Neuronal stem cell (in vitro differentiated cells): ENCODE measurements at regions not wholly inside any gene's neighbourhood (a gene's known extent, or its start where the extent isn't known, plus 50 kb on each side); places are given as distances from the start of the nearest gene placed in this dataset.

Source experiments
- DNase-seq: peaks from one replicate; pipeline ENCODE4 v3.0.0-alpha.2; 2013; ENCODE audit warnings: low spot score
- H2AFZ ChIP-seq: one replicate; pipeline ENCODE4 v1.6.1; 2013; ENCODE audit warnings: mild to moderate bottlenecking, low read length, inconsistent platforms
- H2AK5ac ChIP-seq: 2 replicates; pipeline ENCODE4 v1.6.1; 2013; ENCODE audit warnings: low read depth, mild to moderate bottlenecking, inconsistent platforms, low read length, moderate library complexity, mixed read lengths
- H2BK120ac ChIP-seq: 2 replicates; pipeline ENCODE4 v1.6.1; 2013; ENCODE audit warnings: low read depth, mild to moderate bottlenecking, inconsistent platforms, low read length, moderate library complexity, mixed read lengths
- H2BK12ac ChIP-seq: one replicate; pipeline ENCODE4 v1.6.1; 2013; ENCODE audit warnings: low read length, inconsistent platforms
- H2BK15ac ChIP-seq: 2 replicates; pipeline ENCODE4 v1.6.1; 2013; ENCODE audit warnings: mild to moderate bottlenecking, low read length, inconsistent platforms, mixed read lengths
- H2BK5ac ChIP-seq: one replicate; pipeline ENCODE4 v1.6.1; 2013; ENCODE audit warnings: inconsistent platforms, mild to moderate bottlenecking, low read length, moderate library complexity
- H3K14ac ChIP-seq: one replicate; pipeline ENCODE4 v1.6.1; 2013; ENCODE audit warnings: low read length, inconsistent platforms
- H3K18ac ChIP-seq: 2 replicates; pipeline ENCODE4 v1.6.1; 2013; ENCODE audit warnings: low read length, inconsistent platforms
- H3K23ac ChIP-seq: 2 replicates; pipeline ENCODE4 v1.6.1; 2013; ENCODE audit warnings: low read depth, mild to moderate bottlenecking, mixed read lengths, low read length, inconsistent platforms; ENCODE audit not compliant: poor library complexity
- H3K27ac ChIP-seq: replicated peaks from 3 replicates; pipeline ENCODE4 v1.5.1; 2013; ENCODE audit warnings: low read length, inconsistent platforms
- H3K27me3 ChIP-seq, 3 experiments: 2 replicates each; pipeline ENCODE4 v1.6.1; 2013; ENCODE audit warnings: low read length in 3 of 3, mild to moderate bottlenecking in 2 of 3, inconsistent platforms in 1 of 3, low read depth in 1 of 3, mixed read lengths in 1 of 3, moderate library complexity in 1 of 3; ENCODE audit not compliant: control insufficient read depth in 3 of 3, insufficient read depth in 3 of 3
- H3K36me3 ChIP-seq, 2 donors: replicated peaks in 1 of 2; 2 replicates each; pipeline ENCODE4 v1.6.1; 2013; ENCODE audit warnings: low read length in 2 of 2; ENCODE audit not compliant: control insufficient read depth in 2 of 2, insufficient read depth in 2 of 2
- H3K4ac ChIP-seq: 2 replicates; pipeline ENCODE4 v1.6.1; 2013; ENCODE audit warnings: inconsistent platforms, mild to moderate bottlenecking, low read length, moderate library complexity
- H3K4me1 ChIP-seq, 2 donors: 1 replicate in 1 of 2; 2 replicates in 1 of 2; pipeline ENCODE4 v1.6.1; 2013; ENCODE audit warnings: low read length in 2 of 2, low read depth in 1 of 2; ENCODE audit not compliant: control insufficient read depth in 2 of 2, insufficient read depth in 1 of 2
- H3K4me2 ChIP-seq: one replicate; pipeline ENCODE4 v1.6.1; 2013; ENCODE audit warnings: mild to moderate bottlenecking, low read length, inconsistent platforms; ENCODE audit not compliant: insufficient read depth, poor library complexity, severe bottlenecking
- H3K4me3 ChIP-seq, 2 donors: 2 replicates each; pipeline ENCODE4 v1.5.1; 2013; ENCODE audit warnings: low read length in 2 of 2, mild to moderate bottlenecking in 2 of 2, inconsistent platforms in 1 of 2, moderate library complexity in 1 of 2
- H3K79me1 ChIP-seq: one replicate; pipeline ENCODE4 v1.6.1; 2013; ENCODE audit warnings: low read depth, mild to moderate bottlenecking, inconsistent platforms, low read length, moderate library complexity
- H3K9ac ChIP-seq: one replicate; pipeline ENCODE4 v1.6.1; 2013; ENCODE audit warnings: mild to moderate bottlenecking, low read depth, low read length, inconsistent platforms; ENCODE audit not compliant: poor library complexity
- H3K9me3 ChIP-seq, 2 donors: replicated peaks in 1 of 2; 2 replicates each; pipeline versions ENCODE3 to v1.6.1; 2013; ENCODE audit warnings: low read length in 2 of 2, mild to moderate bottlenecking in 2 of 2, inconsistent platforms in 1 of 2, low read depth in 1 of 2, mixed read lengths in 1 of 2, moderate library complexity in 1 of 2; ENCODE audit not compliant: control insufficient read depth in 2 of 2, insufficient read depth in 1 of 2
- H4K8ac ChIP-seq: one replicate; pipeline ENCODE4 v1.6.1; 2013; ENCODE audit warnings: low read depth, mild to moderate bottlenecking, inconsistent platforms, low read length, moderate library complexity
- H4K91ac ChIP-seq: one replicate; pipeline ENCODE4 v1.6.1; 2013; ENCODE audit warnings: low read length, low read depth, mild to moderate bottlenecking, inconsistent platforms; ENCODE audit not compliant: poor library complexity
- WGBS, 2 donors: extraction: QIAGEN DNeasy Blood & Tissue Kit; methylation state at CpG; one replicate each; pipeline ENCODE4 v1.1.7; 2013; ENCODE audit warnings: missing lambda C conversion rate in 2 of 2, mixed read lengths in 1 of 2; ENCODE audit not compliant: insufficient read length in 2 of 2, insufficient replicate concordance in 1 of 2; ENCODE audit errors: extremely low coverage in 2 of 2; 5-methylcytosine and 5-hydroxymethylcytosine counted together

DNA sequence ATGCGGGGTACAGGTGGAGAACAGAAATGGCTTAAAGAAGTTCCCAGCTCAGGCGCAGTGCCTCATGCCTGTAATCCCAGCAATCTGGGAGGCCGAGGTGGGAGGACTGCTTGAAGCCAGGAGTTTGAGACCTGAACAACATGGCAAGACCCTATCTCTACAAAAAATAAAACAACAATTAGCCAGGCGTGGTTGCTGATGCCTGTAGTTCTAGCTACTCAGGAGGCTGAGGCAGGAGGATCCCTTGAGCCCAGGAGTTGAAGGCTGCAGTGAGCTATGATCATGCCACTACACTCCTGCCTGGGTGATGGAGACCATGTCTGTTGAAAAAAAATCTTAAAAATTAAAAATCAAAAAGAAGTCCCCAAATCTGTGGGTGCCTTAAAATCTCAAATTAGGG lies 228.3 kb upstream of the WSB1 start:
- DNase-seq, result no peak
- no peak overlapping the region for H3K4me2 ChIP-seq
- no peak overlapping the region for H3K9ac ChIP-seq
- H2BK5ac ChIP-seq, result no peak overlapping the region
- H2AFZ ChIP-seq, result no peak overlapping the region
- H3K27ac ChIP-seq, result no peak overlapping the region
- WGBS, 2 donors, result no CpG with 5 or more reads among the region's 4 CpGs
- no peaks in the 10 kb centered on the region for H3K27me3 ChIP-seq
- no peak overlapping the region for H4K8ac ChIP-seq
- no peak overlapping the region for H2AK5ac ChIP-seq
- no peak overlapping the region for H2BK120ac ChIP-seq
- H3K36me3 ChIP-seq, result no peaks in the 10 kb centered on the region
- H4K91ac ChIP-seq, result no peak overlapping the region
- H3K79me1 ChIP-seq, result no peaks in the 10 kb centered on the region
- H3K23ac ChIP-seq, result no peak overlapping the region
- H3K4ac ChIP-seq, result no peak overlapping the region
- no peak overlapping the region for H3K4me3 ChIP-seq
- peaks cover 0 to 16% of the 10 kb centered on the region in 2 donors for H3K9me3 ChIP-seq
- H3K18ac ChIP-seq, result no peak overlapping the region
- H2BK12ac ChIP-seq, result no peak overlapping the region
- no peak overlapping the region for H3K14ac ChIP-seq
- no peaks in the 10 kb centered on the region for H3K4me1 ChIP-seq
- no peak overlapping the region for H2BK15ac ChIP-seq

GRCh38 chr17:27066315-27066714 lies 227.6 kb upstream of the WSB1 start:
- no peak overlapping the region for H3K27ac ChIP-seq
- H3K4ac ChIP-seq, result no peak overlapping the region
- no peak overlapping the region for H3K4me2 ChIP-seq
- H2AFZ ChIP-seq, result no peak overlapping the region
- no peak overlapping the region for H3K4me3 ChIP-seq
- no CpG with 5 or more reads among the region's 2 CpGs for WGBS, 2 donors
- H3K9me3 ChIP-seq, result peaks cover 0 to 20% of the 10 kb centered on the region in 2 donors
- no peak overlapping the region for H2AK5ac ChIP-seq
- no peak for DNase-seq
- H2BK15ac ChIP-seq, result no peak overlapping the region
- no peak overlapping the region for H4K8ac ChIP-seq
- no peaks in the 10 kb centered on the region for H3K79me1 ChIP-seq
- no peak overlapping the region for H2BK120ac ChIP-seq
- H4K91ac ChIP-seq, result no peak overlapping the region
- H3K14ac ChIP-seq, result no peak overlapping the region
- no peaks in the 10 kb centered on the region for H3K36me3 ChIP-seq
- no peak overlapping the region for H3K9ac ChIP-seq
- no peaks in the 10 kb centered on the region for H3K4me1 ChIP-seq
- no peak overlapping the region for H3K18ac ChIP-seq
- H3K27me3 ChIP-seq, result no peaks in the 10 kb centered on the region
- no peak overlapping the region for H2BK5ac ChIP-seq
- H3K23ac ChIP-seq, result no peak overlapping the region
- no peak overlapping the region for H2BK12ac ChIP-seq

GRCh38 chr17:27069842-27070508 lies 223.9 kb upstream of the WSB1 start:
- DNase-seq, result no peak
- Histone ChIP-seq H3K36me3 (peaks cover 0 to 1% of the 10 kb centered on the region in 2 donors), H3K9me3 (peaks cover 0 to 22% of the 10 kb centered on the region in 2 donors), H3K27ac (no peak overlapping the region), H3K23ac (no peak overlapping the region), H3K4me1 (no peaks in the 10 kb centered on the region), H2BK15ac (no peak overlapping the region), H3K14ac (no peak overlapping the region), H3K18ac (no peak overlapping the region), H2AK5ac (no peak overlapping the region), H2BK5ac (no peak overlapping the region), H2BK120ac (no peak overlapping the region), H3K27me3 (no peaks in the 10 kb centered on the region), H3K4ac (no peak overlapping the region), H3K9ac (no peak overlapping the region), H2AFZ (no peak overlapping the region), H3K4me2 (no peak overlapping the region), H3K79me1 (no peaks in the 10 kb centered on the region), H4K91ac (no peak overlapping the region), H3K4me3 (no peak overlapping the region), H4K8ac (no peak overlapping the region), H2BK12ac (no peak overlapping the region)

- H3K27ac ChIP-seq, result no peak overlapping the region
- H4K8ac ChIP-seq, result no peak overlapping the region
- H3K18ac ChIP-seq, result no peak overlapping the region
- H3K23ac ChIP-seq, result no peak overlapping the region
- no peak overlapping the region for H2AFZ ChIP-seq
- no peak overlapping the region for H2BK15ac ChIP-seq
- no peak overlapping the region for H3K4ac ChIP-seq
- no peak overlapping the region for H2AK5ac ChIP-seq
- no peak overlapping the region for H2BK120ac ChIP-seq
- H3K27me3 ChIP-seq, result no peaks in the 10 kb centered on the region
- peaks cover 0 to 26% of the 10 kb centered on the region in 2 donors for H3K9me3 ChIP-seq
- no peaks in the 10 kb centered on the region for H3K79me1 ChIP-seq
- no CpG with 5 or more reads among the region's 1 CpG for WGBS, 2 donors
- H4K91ac ChIP-seq, result no peak overlapping the region
- no peaks in the 10 kb centered on the region for H3K4me1 ChIP-seq
- H3K4me3 ChIP-seq, result peak overlapping the region in 1 of 2 donors; percentile 50
- no peak overlapping the region for H3K4me2 ChIP-seq
- H3K9ac ChIP-seq, result no peak overlapping the region
- H2BK5ac ChIP-seq, result no peak overlapping the region
- H3K14ac ChIP-seq, result no peak overlapping the region
- peaks cover 0 to 1% of the 10 kb centered on the region in 2 donors for H3K36me3 ChIP-seq
- no peak overlapping the region for H2BK12ac ChIP-seq
- DNase-seq, result no peak
These were observed 223.1 kb upstream of the WSB1 start for GRCh38 chr17:27070836-27071235.
